ENCODE measurements at regions not wholly inside any gene's neighbourhood (a gene's known extent, or its start where the extent isn't known, plus 50 kb on each side); places are given as distances from the start of the nearest gene placed in this dataset.

GRCh38 chr12:83538361-83538965 lies 851.8 kb downstream of the TMTC2 start:
- H3K4me3 ChIP-seq (ENCODE audit: low read depth, low read length): no peak overlapping the region
- no peaks in the 10 kb centered on the region for H3K27me3 ChIP-seq (ENCODE audit: control insufficient read depth, insufficient read depth, low read length)
- no peaks in the 10 kb centered on the region for H3K9me3 ChIP-seq (ENCODE audit: control insufficient read depth, insufficient read depth, low read length)
- DNase-seq (ENCODE audit: low read depth, low spot score): no peak
- H3K27ac ChIP-seq (ENCODE audit: low read depth, low read length): no peak overlapping the region
- ChIA-PET POLR2A (no interaction called here), CTCF (interaction anchor here (0.7 kb wide), 1 partner anchor 239 kb away, joined by 3 read pairs; no protein-coding TSS in a partner anchor)
- no peak for TF ChIP-seq CTCF (IDR thresholded peaks at IDR 0.05; ENCODE audit: low read depth, low read length)

- POLR2A ChIA-PET: no interaction called here
Observed at GRCh38 chr12:83537428-83538053, 850.8 kb downstream of the TMTC2 start.

GRCh38 chr12:83536496-83536895 lies 849.8 kb downstream of the TMTC2 start:
- no peak for DNase-seq (ENCODE audit: low read depth, low spot score)
- TF ChIP-seq CTCF (IDR thresholded peaks at IDR 0.05; ENCODE audit: low read depth, low read length): no peak
- no peak overlapping the region for H3K4me3 ChIP-seq (ENCODE audit: low read depth, low read length)
- ChIA-PET CTCF (no interaction called here), POLR2A (no interaction called here)
- H3K27ac ChIP-seq (ENCODE audit: low read depth, low read length): no peak overlapping the region
- no peaks in the 10 kb centered on the region for H3K9me3 ChIP-seq (ENCODE audit: control insufficient read depth, insufficient read depth, low read length)
- H3K27me3 ChIP-seq (ENCODE audit: control insufficient read depth, insufficient read depth, low read length): no peaks in the 10 kb centered on the region

More at GRCh38 chr12:83537428-83538053, 850.8 kb downstream of the TMTC2 start:
- Histone ChIP-seq H3K4me3 (ENCODE audit: low read depth, low read length) (no peak overlapping the region), H3K9me3 (ENCODE audit: control insufficient read depth, insufficient read depth, low read length) (no peaks in the 10 kb centered on the region), H3K27ac (ENCODE audit: low read depth, low read length) (no peak overlapping the region), H3K27me3 (ENCODE audit: control insufficient read depth, insufficient read depth, low read length) (no peaks in the 10 kb centered on the region)
- DNase-seq (ENCODE audit: low read depth, low spot score): no peak
- CTCF ChIA-PET: no interaction called here
- no peak for TF ChIP-seq CTCF (IDR thresholded peaks at IDR 0.05; ENCODE audit: low read depth, low read length)

- TF ChIP-seq CTCF (IDR thresholded peaks at IDR 0.05; ENCODE audit: low read depth, low read length): no peak
- no peak for DNase-seq (ENCODE audit: low read depth, low spot score)
- CTCF ChIA-PET: no interaction called here
Observed at GRCh38 chr12:83528571-83528970, 841.9 kb downstream of the TMTC2 start.

GRCh38 chr12:83527810-83528209 lies 841.1 kb downstream of the TMTC2 start:
- no peak for TF ChIP-seq CTCF (IDR thresholded peaks at IDR 0.05; ENCODE audit: low read depth, low read length)
- peaks cover 3% of the 10 kb centered on the region; the same call in 1 of the 2 replicates for H3K9me3 ChIP-seq (ENCODE audit: control insufficient read depth, insufficient read depth, low read length)
- ChIA-PET CTCF (no interaction called here), POLR2A (no interaction called here)
- no peaks in the 10 kb centered on the region for H3K27me3 ChIP-seq (ENCODE audit: control insufficient read depth, insufficient read depth, low read length)
- DNase-seq (ENCODE audit: low read depth, low spot score): no peak
- no peak overlapping the region for H3K4me3 ChIP-seq (ENCODE audit: low read depth, low read length)
- no peak overlapping the region for H3K27ac ChIP-seq (ENCODE audit: low read depth, low read length)

More at GRCh38 chr12:83528571-83528970, 841.9 kb downstream of the TMTC2 start:
- POLR2A ChIA-PET: no interaction called here
- Histone ChIP-seq H3K27me3 (ENCODE audit: control insufficient read depth, insufficient read depth, low read length) (no peaks in the 10 kb centered on the region), H3K9me3 (ENCODE audit: control insufficient read depth, insufficient read depth, low read length) (peaks cover 3% of the 10 kb centered on the region; the same call in 1 of the 2 replicates), H3K4me3 (ENCODE audit: low read depth, low read length) (no peak overlapping the region), H3K27ac (ENCODE audit: low read depth, low read length) (no peak overlapping the region)

All from AG04450 (cell line).